ENCODE measurements at regions not wholly inside any gene's neighbourhood (a gene's known extent, or its start where the extent isn't known, plus 50 kb on each side); places are given as distances from the start of the nearest gene placed in this dataset.

- no peak overlapping the region for H3K4me2 ChIP-seq
These were observed 1038.3 kb downstream of the TLE1 start for GRCh38 chr9:80651044-80651443.

GRCh38 chr9:80649496-80649895 lies 1039.9 kb downstream of the TLE1 start:
- Histone ChIP-seq H3K27ac (no peak overlapping the region), H3K36me3 (no peaks in the 10 kb centered on the region), H3K9ac (no peak overlapping the region), H3K4me3 (no peak overlapping the region), H3K9me3 (peaks cover 6% of the 10 kb centered on the region; the same call in 1 of the 2 replicates), H3K4me1 (no peaks in the 10 kb centered on the region), H4K20me1 (no peaks in the 10 kb centered on the region), H3K4me2 (no peak overlapping the region), H3K27me3 (no peaks in the 10 kb centered on the region)
- no peak for TF ChIP-seq Cebpa-rat (IDR thresholded peaks at IDR 0.05)

More at GRCh38 chr9:80651044-80651443, 1038.3 kb downstream of the TLE1 start:
- Histone ChIP-seq H3K9ac (no peak overlapping the region), H3K36me3 (no peaks in the 10 kb centered on the region), H3K27me3 (no peaks in the 10 kb centered on the region), H3K4me3 (no peak overlapping the region), H3K9me3 (peaks cover 6% of the 10 kb centered on the region; the same call in 1 of the 2 replicates), H3K27ac (no peak overlapping the region), H4K20me1 (no peaks in the 10 kb centered on the region), H3K4me1 (no peaks in the 10 kb centered on the region)
- no peak for TF ChIP-seq Cebpa-rat (IDR thresholded peaks at IDR 0.05)

GRCh38 chr9:80649001-80649420 lies 1040.3 kb downstream of the TLE1 start:
- no peak for TF ChIP-seq Cebpa-rat (IDR thresholded peaks at IDR 0.05)
- Histone ChIP-seq H3K9ac (no peak overlapping the region), H3K27ac (no peak overlapping the region), H4K20me1 (no peaks in the 10 kb centered on the region), H3K36me3 (no peaks in the 10 kb centered on the region), H3K27me3 (no peaks in the 10 kb centered on the region), H3K4me3 (no peak overlapping the region), H3K4me2 (no peak overlapping the region), H3K4me1 (no peaks in the 10 kb centered on the region), H3K9me3 (peaks cover 6% of the 10 kb centered on the region; the same call in 1 of the 2 replicates)

GRCh38 chr9:80648336-80648735 lies 1041.0 kb downstream of the TLE1 start:
- H3K9me3 ChIP-seq: peaks cover 1% of the 10 kb centered on the region; the same call in 1 of the 2 replicates
- H3K4me1 ChIP-seq: no peaks in the 10 kb centered on the region
- no peak for TF ChIP-seq Cebpa-rat (IDR thresholded peaks at IDR 0.05)
- H4K20me1 ChIP-seq: no peaks in the 10 kb centered on the region
- H3K27me3 ChIP-seq: no peaks in the 10 kb centered on the region
- no peak overlapping the region for H3K9ac ChIP-seq
- H3K27ac ChIP-seq: no peak overlapping the region
- H3K4me3 ChIP-seq: no peak overlapping the region
- H3K36me3 ChIP-seq: no peaks in the 10 kb centered on the region
- no peak overlapping the region for H3K4me2 ChIP-seq

- Histone ChIP-seq H3K4me1 (no peaks in the 10 kb centered on the region), H3K36me3 (no peaks in the 10 kb centered on the region), H3K27ac (no peak overlapping the region), H3K9me3 (no peaks in the 10 kb centered on the region; the same call in 1 of the 2 replicates), H4K20me1 (no peaks in the 10 kb centered on the region), H3K4me2 (no peak overlapping the region), H3K9ac (no peak overlapping the region), H3K4me3 (no peak overlapping the region), H3K27me3 (no peaks in the 10 kb centered on the region)
- no peak for TF ChIP-seq Cebpa-rat (IDR thresholded peaks at IDR 0.05)
These were observed 1043.1 kb downstream of the TLE1 start for GRCh38 chr9:80646211-80646610.

- no peaks in the 10 kb centered on the region for H3K27me3 ChIP-seq
- H3K9me3 ChIP-seq: no peaks in the 10 kb centered on the region; the same call in 1 of the 2 replicates
- TF ChIP-seq Cebpa-rat (IDR thresholded peaks at IDR 0.05): no peak
- H3K4me3 ChIP-seq: no peak overlapping the region
- no peaks in the 10 kb centered on the region for H3K36me3 ChIP-seq
- no peaks in the 10 kb centered on the region for H4K20me1 ChIP-seq
- H3K9ac ChIP-seq: no peak overlapping the region
- H3K27ac ChIP-seq: no peak overlapping the region
- H3K4me1 ChIP-seq: no peaks in the 10 kb centered on the region
- H3K4me2 ChIP-seq: no peak overlapping the region
These were observed 1045.3 kb downstream of the TLE1 start for GRCh38 chr9:80644044-80644443.

- no peak for TF ChIP-seq Cebpa-rat (IDR thresholded peaks at IDR 0.05)
- Histone ChIP-seq H3K27me3 (no peaks in the 10 kb centered on the region), H3K4me3 (no peak overlapping the region), H3K4me1 (no peaks in the 10 kb centered on the region), H3K36me3 (no peaks in the 10 kb centered on the region), H3K9ac (no peak overlapping the region), H3K4me2 (no peak overlapping the region), H4K20me1 (no peaks in the 10 kb centered on the region), H3K27ac (no peak overlapping the region), H3K9me3 (no peaks in the 10 kb centered on the region)
These were observed 1054.3 kb downstream of the TLE1 start for GRCh38 chr9:80635065-80635464.

GRCh38 chr9:80632041-80632440 lies 1057.3 kb downstream of the TLE1 start:
- H3K4me1 ChIP-seq: no peaks in the 10 kb centered on the region
- H3K36me3 ChIP-seq: no peaks in the 10 kb centered on the region
- H3K27me3 ChIP-seq: no peaks in the 10 kb centered on the region
- H3K9ac ChIP-seq: no peak overlapping the region
- no peak for TF ChIP-seq Cebpa-rat (IDR thresholded peaks at IDR 0.05)
- H3K4me2 ChIP-seq: no peak overlapping the region
- H3K27ac ChIP-seq: no peak overlapping the region
- H3K4me3 ChIP-seq: no peak overlapping the region
- no peaks in the 10 kb centered on the region for H3K9me3 ChIP-seq
- no peaks in the 10 kb centered on the region for H4K20me1 ChIP-seq

GRCh38 chr9:80622508-80622907 lies 1050.7 kb downstream of the TLE4 start:
- no peaks in the 10 kb centered on the region for H3K36me3 ChIP-seq
- no peak overlapping the region for H3K9ac ChIP-seq
- H3K9me3 ChIP-seq: no peaks in the 10 kb centered on the region
- no peak overlapping the region for H3K27ac ChIP-seq
- no peak for TF ChIP-seq Cebpa-rat (IDR thresholded peaks at IDR 0.05)
- no peak overlapping the region for H3K4me2 ChIP-seq
- H3K4me1 ChIP-seq: no peaks in the 10 kb centered on the region
- H3K27me3 ChIP-seq: no peaks in the 10 kb centered on the region
- no peak overlapping the region for H3K4me3 ChIP-seq
- no peaks in the 10 kb centered on the region for H4K20me1 ChIP-seq

- Histone ChIP-seq H3K27me3 (no peaks in the 10 kb centered on the region; the same call in 1 of the 2 replicates), H3K4me1 (no peaks in the 10 kb centered on the region), H3K27ac (no peak overlapping the region), H3K36me3 (no peaks in the 10 kb centered on the region), H3K4me2 (no peak overlapping the region), H3K9me3 (no peaks in the 10 kb centered on the region), H3K4me3 (no peak overlapping the region), H3K9ac (no peak overlapping the region), H4K20me1 (no peaks in the 10 kb centered on the region)
- no peak for TF ChIP-seq Cebpa-rat (IDR thresholded peaks at IDR 0.05)
These were observed 1047.6 kb downstream of the TLE4 start for GRCh38 chr9:80619356-80619755.

- no peak for TF ChIP-seq Cebpa-rat (IDR thresholded peaks at IDR 0.05)
- H3K36me3 ChIP-seq: no peaks in the 10 kb centered on the region
- H3K27ac ChIP-seq: no peak overlapping the region
- H3K4me2 ChIP-seq: no peak overlapping the region
- no peaks in the 10 kb centered on the region for H3K9me3 ChIP-seq
- no peak overlapping the region for H3K4me3 ChIP-seq
- H3K4me1 ChIP-seq: no peaks in the 10 kb centered on the region
- H3K27me3 ChIP-seq: no peaks in the 10 kb centered on the region; the same call in 1 of the 2 replicates
- H3K9ac ChIP-seq: no peak overlapping the region
- H4K20me1 ChIP-seq: no peaks in the 10 kb centered on the region
These were observed 1044.2 kb downstream of the TLE4 start for GRCh38 chr9:80615964-80616363.

Measured in BLaER1 (cell line).